GM18951 (cell line): ENCODE measurements at regions not wholly inside any gene's neighbourhood (a gene's known extent, or its start where the extent isn't known, plus 50 kb on each side); places are given as distances from the start of the nearest gene placed in this dataset.
"Not testable (repeated sequence)": the region's sequence is repeated elsewhere in the genome, so short reads cannot be mapped to it uniquely, and the experiment has no call there.

Experiments used
- POLR2A ChIP-seq: IDR thresholded peaks from 4 replicates; pipeline ENCODE4 v1.6.1; 2011; ENCODE audit warnings: mild to moderate bottlenecking; ENCODE audit not compliant: insufficient read length, insufficient read depth; ENCODE audit errors: extremely low read depth
- in situ Hi-C: fragments of 300-500 bp; cut with MboI; formaldehyde crosslinking; loops from one replicate; pipeline ENCODE4 v1.12.0; 2022; ENCODE audit warnings: low sequenced_read_pairs, mixed read lengths, inconsistent platforms; ENCODE audit not compliant: unreplicated experiment

DNA sequence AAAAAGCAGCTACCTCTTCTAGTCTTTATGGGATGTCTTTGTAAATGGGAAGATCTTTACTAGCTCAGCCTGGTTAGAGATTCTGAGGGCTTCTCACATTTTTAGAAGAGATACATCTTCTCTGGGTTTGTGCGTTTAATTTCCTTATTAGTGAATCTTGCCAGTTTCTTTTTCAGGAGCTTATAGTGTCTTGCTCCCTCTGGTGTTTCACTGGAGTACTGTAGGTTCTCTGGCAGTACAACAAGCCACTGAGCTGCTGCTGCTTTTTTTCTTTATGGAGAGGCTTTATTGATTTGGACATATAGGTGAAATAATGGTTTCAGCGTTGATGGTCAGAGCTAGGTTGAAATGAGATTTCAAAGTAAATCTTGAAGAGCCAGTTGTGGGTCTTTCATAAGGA, 82.9 kb downstream of the LAS1L start:
- TF ChIP-seq POLR2A: no peak
- in situ Hi-C loops: loop anchor here (25.0 kb wide), 1 partner anchor 539 kb away; no protein-coding TSS in a partner anchor

- in situ Hi-C loops: no loop called here
- no peak for TF ChIP-seq POLR2A
These were observed 114.4 kb downstream of the LAS1L start for GRCh38 chrX:65420154-65420553.

- in situ Hi-C loops: not testable (repeated sequence)
These were observed 126.9 kb downstream of the LAS1L start for GRCh38 chrX:65407662-65408061.

- in situ Hi-C loops: no loop called here
- no peak for TF ChIP-seq POLR2A
These were observed 127.4 kb downstream of the LAS1L start for GRCh38 chrX:65407157-65407626.

DNA sequence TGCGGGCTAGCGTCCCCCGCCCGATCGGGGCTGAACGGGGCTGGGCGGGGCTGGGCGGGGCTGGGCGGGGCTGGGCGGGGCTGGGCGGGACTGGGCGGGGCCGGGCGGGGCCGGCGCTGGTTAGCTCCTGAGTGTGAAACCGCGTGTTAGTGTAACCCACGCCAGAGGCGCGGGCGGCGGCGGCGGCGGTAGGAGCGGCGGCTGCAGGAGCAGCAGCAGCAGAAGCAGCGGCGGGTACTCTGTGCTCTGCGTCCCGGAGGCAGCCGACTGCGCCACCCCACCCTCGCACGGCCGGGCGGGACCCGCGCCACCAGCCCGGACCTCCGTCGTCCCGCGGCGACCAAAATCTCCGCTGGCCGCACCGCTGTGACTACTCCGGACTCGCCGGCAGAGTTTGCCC, 128.1 kb downstream of the LAS1L start:
- TF ChIP-seq POLR2A: no peak
- in situ Hi-C loops: no loop called here

DNA sequence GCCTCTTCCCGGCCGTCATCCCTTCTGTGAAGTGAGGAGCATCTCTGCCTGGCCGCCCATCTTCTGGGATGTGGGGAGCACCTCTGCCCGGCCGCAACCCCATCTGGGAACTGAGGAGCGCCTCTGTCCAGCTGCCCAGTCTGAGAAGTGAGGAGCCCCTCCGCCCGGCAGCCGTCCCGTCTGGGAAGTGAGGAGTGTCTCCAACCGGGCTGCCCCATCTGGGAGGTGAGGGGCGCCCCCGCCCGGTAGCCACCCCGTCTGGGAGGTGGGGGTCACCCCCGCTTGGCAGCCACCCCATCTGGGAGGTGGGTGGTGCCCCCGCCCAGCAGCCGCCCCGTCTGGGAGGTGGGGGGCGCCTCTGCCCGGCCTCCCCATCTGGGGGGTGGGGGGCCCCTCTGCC, 142.3 kb downstream of the LAS1L start:
- in situ Hi-C loops: no loop called here
- TF ChIP-seq POLR2A: no peak

DNA sequence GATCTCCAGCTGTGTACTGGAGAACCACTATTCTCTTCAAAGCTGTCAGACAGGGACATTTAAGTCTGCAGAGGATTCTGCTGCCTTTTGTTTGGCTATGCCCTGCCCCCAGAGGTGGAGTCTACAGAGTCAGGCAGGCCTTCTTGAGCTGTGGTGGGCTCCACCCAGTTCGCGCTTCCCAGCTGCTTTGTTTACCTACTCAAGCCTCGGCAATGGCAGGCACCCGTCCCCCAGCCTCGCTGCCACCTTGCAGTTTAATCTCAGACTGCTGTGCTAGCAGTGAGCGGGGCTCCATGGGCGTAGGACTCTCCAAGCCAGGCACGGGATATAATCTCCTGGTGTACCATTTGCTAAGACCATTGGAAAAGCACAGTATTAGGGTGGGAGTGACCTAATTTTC, 145.5 kb downstream of the LAS1L start:
- in situ Hi-C loops: not testable (repeated sequence)
